ENCODE measurements at regions not wholly inside any gene's neighbourhood (a gene's known extent, or its start where the extent isn't known, plus 50 kb on each side); places are given as distances from the start of the nearest gene placed in this dataset.
"Not testable (repeated sequence)": the region's sequence is repeated elsewhere in the genome, so short reads cannot be mapped to it uniquely, and the experiment has no call there.

DNA sequence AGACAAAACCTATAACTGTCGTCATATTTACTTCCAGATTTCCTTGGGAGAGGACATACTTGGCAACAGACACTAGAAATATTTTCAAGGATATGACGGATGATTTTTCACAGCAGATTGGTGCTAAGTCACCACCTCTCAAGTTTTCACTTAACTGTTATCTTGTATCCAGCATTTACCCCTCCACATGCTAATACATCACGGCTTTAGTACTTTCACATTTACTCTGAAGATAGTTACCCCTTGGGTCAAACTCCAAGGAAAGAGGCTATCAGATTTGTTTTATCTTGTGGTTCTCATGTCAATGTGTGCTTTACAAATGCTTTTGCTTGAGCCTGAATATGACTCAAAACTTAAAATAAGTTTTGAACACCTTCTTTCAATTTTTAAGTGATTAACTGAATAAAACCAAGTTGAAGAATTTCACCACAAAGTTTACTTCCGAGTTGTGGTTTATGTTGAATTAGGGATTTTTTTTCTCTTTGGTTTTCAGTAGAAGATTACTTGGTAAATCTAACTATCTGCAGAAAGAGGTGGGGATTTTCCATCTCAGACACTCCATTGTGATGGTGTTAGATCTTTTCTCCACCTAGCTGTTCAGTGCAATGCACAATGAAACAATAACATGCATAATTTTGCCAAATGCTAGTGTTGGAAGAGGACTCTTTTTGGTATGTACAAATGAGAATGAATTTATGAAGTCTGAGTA, 75.4 kb upstream of the FAT1 start:
- Histone ChIP-seq H3K4me3 (no peak overlapping the region), H3K9me3 (no peaks in the 10 kb centered on the region), H3K27me3 (no peaks in the 10 kb centered on the region), H3K27ac (no peak overlapping the region), H3K4me1 (no peaks in the 10 kb centered on the region), H3K36me3 (replicated peaks in 1 of 2; ENCODE audit: insufficient read depth in 1 of 2, low read depth in 2 of 2) (no peaks in the 10 kb centered on the region)
- no peak for DNase-seq
- intact Hi-C loops (cut with DNase I), result no loop called here
- TF ChIP-seq POLR2A (IDR thresholded peaks at IDR 0.05), result no peak
- ATAC-seq, result no peak
- 45 to 50% methylated on average over 4 of the region's 4 CpGs for WGBS, 2 donors

DNA sequence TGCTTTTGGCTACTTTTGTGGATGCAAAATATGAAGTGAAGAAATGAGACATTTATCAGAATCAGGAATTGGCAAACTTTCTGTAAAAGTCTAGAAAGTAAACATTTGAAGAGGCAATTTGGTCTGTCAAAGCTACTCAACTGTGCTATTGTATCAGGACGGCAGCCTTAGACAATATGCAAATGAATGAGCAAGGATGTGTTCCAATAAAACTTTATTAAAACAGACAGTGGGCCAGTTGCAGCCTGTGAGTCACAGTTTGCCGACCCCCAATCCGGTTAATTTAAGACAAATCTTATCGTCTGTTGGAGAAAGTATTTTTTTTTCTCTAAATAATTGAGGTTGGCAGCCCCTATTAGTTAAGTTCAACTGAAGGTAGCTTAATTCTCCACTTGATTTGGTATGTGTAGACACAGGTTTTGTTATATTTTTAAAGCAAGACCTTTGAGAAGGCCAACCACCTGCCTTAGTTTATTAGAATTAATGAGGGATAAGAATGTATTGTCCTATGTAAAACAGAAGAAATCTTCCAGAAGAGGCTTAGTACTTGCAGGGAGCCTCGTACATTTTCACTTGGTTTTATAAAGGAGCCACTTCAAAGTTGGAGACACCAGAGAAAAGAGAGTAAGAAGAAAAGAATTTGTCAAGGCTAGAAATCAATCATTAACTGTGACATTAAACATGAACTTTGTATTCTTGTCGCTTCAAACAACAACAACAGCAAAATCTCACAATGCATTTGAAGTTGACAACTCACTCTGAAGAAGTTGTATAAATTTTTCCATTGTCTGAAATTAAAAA, 81.6 kb upstream of the FAT1 start:
- H3K4me3 ChIP-seq, result no peak overlapping the region
- DNase-seq (no peak), ATAC-seq (no peak)
- no peak overlapping the region for H3K27ac ChIP-seq
- H3K9me3 ChIP-seq, result no peaks in the 10 kb centered on the region
- TF ChIP-seq CTCF (IDR thresholded peaks at IDR 0.05) (no peak), POLR2A (IDR thresholded peaks at IDR 0.05) (no peak)
- no peaks in the 10 kb centered on the region for H3K36me3 ChIP-seq (replicated peaks in 1 of 2; ENCODE audit: insufficient read depth in 1 of 2, low read depth in 2 of 2)
- peaks cover 8% of the 10 kb centered on the region for H3K4me1 ChIP-seq
- 59 to 63% methylated on average over 6 of the region's 6 CpGs for WGBS, 2 donors
- H3K27me3 ChIP-seq, result no peaks in the 10 kb centered on the region
- intact Hi-C loops (cut with DNase I), result no loop called here

DNA sequence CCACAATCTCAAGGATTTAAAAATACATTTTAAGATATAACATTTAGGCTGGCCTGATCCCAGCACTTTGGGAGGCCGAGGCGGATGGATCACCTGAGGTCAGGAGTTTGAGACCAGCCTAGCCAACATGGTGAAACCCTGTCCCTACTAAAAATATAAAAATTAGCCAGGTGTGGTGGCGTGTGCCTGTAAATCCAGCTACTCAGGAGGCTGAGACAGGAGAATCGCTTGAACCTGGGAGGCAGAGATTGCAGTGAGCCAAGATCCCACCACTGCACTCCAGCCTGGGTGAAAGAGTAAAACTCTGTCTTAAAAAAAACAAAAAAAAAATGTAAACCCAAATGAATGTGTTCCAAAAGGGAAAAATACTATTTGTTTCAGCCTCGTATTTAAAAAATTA, 82.3 kb upstream of the FAT1 start:
- 87 to 90% methylated on average over 5 of the region's 5 CpGs for WGBS, 2 donors
- H3K9me3 ChIP-seq; H3K27ac ChIP-seq; H3K27me3 ChIP-seq; H3K4me1 ChIP-seq; H3K36me3 ChIP-seq (replicated peaks in 1 of 2; ENCODE audit: insufficient read depth in 1 of 2, low read depth in 2 of 2); intact Hi-C loops (cut with DNase I); DNase-seq; H3K4me3 ChIP-seq; ATAC-seq: not testable (repeated sequence)

GRCh38 chr4:186806679-186807421, 83.2 kb upstream of the FAT1 start:
- no peaks in the 10 kb centered on the region for H3K36me3 ChIP-seq (replicated peaks in 1 of 2; ENCODE audit: insufficient read depth in 1 of 2, low read depth in 2 of 2)
- intact Hi-C loops (cut with DNase I), result no loop called here
- ATAC-seq, result no peak
- H3K4me1 ChIP-seq, result peaks cover 8% of the 10 kb centered on the region
- no peak overlapping the region for H3K4me3 ChIP-seq
- H3K27me3 ChIP-seq, result no peaks in the 10 kb centered on the region
- H3K27ac ChIP-seq, result no peak overlapping the region
- WGBS, 2 donors, result 60 to 78% methylated on average over 7 of the region's 7 CpGs
- H3K9me3 ChIP-seq, result no peaks in the 10 kb centered on the region
- no peak for DNase-seq
- TF ChIP-seq POLR2A (IDR thresholded peaks at IDR 0.05), result no peak

- Histone ChIP-seq H3K36me3 (replicated peaks in 1 of 2; ENCODE audit: insufficient read depth in 1 of 2, low read depth in 2 of 2) (no peaks in the 10 kb centered on the region), H3K27ac (no peak overlapping the region), H3K4me1 (peaks cover 8% of the 10 kb centered on the region), H3K27me3 (no peaks in the 10 kb centered on the region), H3K9me3 (no peaks in the 10 kb centered on the region), H3K4me3 (no peak overlapping the region)
- DNase-seq, result no peak
- no peak for ATAC-seq
- TF ChIP-seq POLR2A (IDR thresholded peaks at IDR 0.05) (no peak), CTCF (IDR thresholded peaks at IDR 0.05) (no peak)
- WGBS, 2 donors, result 69 to 81% methylated on average over 7 of the region's 7 CpGs
- intact Hi-C loops (cut with DNase I), result no loop called here
These were observed 84.4 kb upstream of the FAT1 start for GRCh38 chr4:186807808-186808629.

All from body of pancreas (tissue), 4 donors.